Endothelial cell of umbilical vein (primary cell): ENCODE measurements at regions not wholly inside any gene's neighbourhood (a gene's known extent, or its start where the extent isn't known, plus 50 kb on each side); places are given as distances from the start of the nearest gene placed in this dataset.

Experiments
- BruUV-seq: library from RNA; stranded (reverse); fragments of 400-500 nt; replicated peaks from 2 replicates; lab custom pipeline; 2021; lab: Mats Ljungman, UMichigan
- CTCF ChIA-PET: fragments of 300-600, 350-600 bp; sonication (Branson Sonifier 250); formaldehyde crosslinking; loops from one replicate; lab custom pipeline; 2021; ENCODE audit warnings: antibody characterized with exemption, inconsistent platforms; lab: Charles Lee
- POLR2A ChIA-PET: fragments of 300-600, 350-600 bp; sonication (Branson Sonifier 250); formaldehyde crosslinking; loops from one replicate; lab custom pipeline; 2021; ENCODE audit warnings: antibody characterized with exemption, inconsistent platforms; lab: Charles Lee
- DNase-seq: peaks from one replicate; pipeline ENCODE4 v3.0.0-alpha.2; 2011; ENCODE audit warnings: low read depth, low spot score
- FAIRE-seq: peaks from 2 replicates; lab custom pipeline; 2011; peaks lifted over from hg19 to GRCh38; lab: Jason Lieb, UNC
- H2AFZ ChIP-seq: 2 replicates; pipeline ENCODE4 v1.6.0; 2012; ENCODE audit warnings: low read depth, low read length, control low read depth, inconsistent platforms
- H3K27ac ChIP-seq: 2 replicates; pipeline ENCODE4 v1.5.1; 2011; ENCODE audit warnings: low read depth, mild to moderate bottlenecking, control low read depth, low read length, moderate library complexity; ENCODE audit not compliant: insufficient read depth
- H3K27me3 ChIP-seq, 2 experiments: 2 replicates each; pipeline versions ENCODE4 v1.6.0 to v1.6.1; 2011; ENCODE audit warnings: low read length in 2 of 2, mixed read lengths in 1 of 2; ENCODE audit not compliant: control insufficient read depth in 2 of 2, insufficient read depth in 2 of 2
- H3K36me3 ChIP-seq, 2 experiments: 2 replicates in 1 of 2; 3 replicates in 1 of 2; pipeline ENCODE4 v1.5.1; 2011; ENCODE audit warnings: low read length in 2 of 2, mild to moderate bottlenecking in 1 of 2, moderate library complexity in 1 of 2; ENCODE audit not compliant: control insufficient read depth in 2 of 2, insufficient read depth in 2 of 2; ENCODE audit errors: extremely low read depth in 1 of 2
- H3K4me1 ChIP-seq: 3 replicates; pipeline ENCODE4 v1.5.1; 2011; ENCODE audit warnings: mild to moderate bottlenecking, low read length; ENCODE audit not compliant: control insufficient read depth, insufficient read depth; ENCODE audit errors: extremely low read depth
- H3K4me2 ChIP-seq: 2 replicates; pipeline ENCODE4 v1.6.1; 2011; ENCODE audit warnings: low read length, control low read depth, mixed read lengths; ENCODE audit not compliant: insufficient read depth
- H3K4me3 ChIP-seq, 3 experiments: fragments of 200-600 bp in 1 of 3; sonication (generic), shearing (Covaris generic) in 1 of 3; replicated peaks in 1 of 3; 2 replicates each; pipeline ENCODE4 v1.5.1; 2011 to 2016; ENCODE audit warnings: control low read depth in 3 of 3, low read length in 3 of 3, mild to moderate bottlenecking in 2 of 3, inconsistent platforms in 1 of 3, low read depth in 1 of 3, moderate library complexity in 1 of 3; ENCODE audit not compliant: insufficient read depth in 1 of 3
- H3K79me2 ChIP-seq: 2 replicates; pipeline ENCODE4 v1.6.0; 2012; ENCODE audit warnings: low read length, inconsistent platforms; ENCODE audit not compliant: control insufficient read depth, insufficient read depth
- H3K9ac ChIP-seq: replicated peaks from 2 replicates; pipeline ENCODE3; 2011; ENCODE audit warnings: low read length, control low read depth; ENCODE audit not compliant: insufficient read depth; ENCODE audit errors: extremely low read depth
- H3K9me1 ChIP-seq: replicated peaks from 3 replicates; pipeline ENCODE4 v1.6.0; 2011; ENCODE audit warnings: mild to moderate bottlenecking, low read length; ENCODE audit not compliant: control insufficient read depth, insufficient read depth; ENCODE audit errors: extremely low read depth
- H3K9me3 ChIP-seq: replicated peaks from 2 replicates; pipeline ENCODE4 v1.5.1; 2012; ENCODE audit warnings: low read length, inconsistent platforms; ENCODE audit not compliant: control insufficient read depth, insufficient read depth
- H4K20me1 ChIP-seq: replicated peaks from 2 replicates; pipeline ENCODE3; 2011; ENCODE audit warnings: mild to moderate bottlenecking, low read length; ENCODE audit not compliant: control insufficient read depth, insufficient read depth; ENCODE audit errors: extremely low read depth
- EZH2 ChIP-seq: IDR thresholded peaks from 2 replicates; pipeline ENCODE4 v1.6.1; 2012; ENCODE audit warnings: borderline replicate concordance, low read depth, mild to moderate bottlenecking, moderate library complexity, low read length, inconsistent platforms; ENCODE audit not compliant: severe bottlenecking
- FOS ChIP-seq: IDR thresholded peaks from 2 replicates; pipeline ENCODE4 v1.6.1; 2011; ENCODE audit warnings: mild to moderate bottlenecking, low read length, moderate library complexity, borderline replicate concordance; ENCODE audit not compliant: insufficient read depth
- GATA2 ChIP-seq: IDR thresholded peaks from 2 replicates; pipeline ENCODE4 v1.7.0; 2011; ENCODE audit warnings: low read depth, mild to moderate bottlenecking, moderate library complexity, mixed read lengths, low read length; ENCODE audit not compliant: insufficient read length, insufficient read depth
- JUN ChIP-seq: IDR thresholded peaks from 2 replicates; pipeline ENCODE4 v1.6.1; 2011; ENCODE audit warnings: borderline replicate concordance, low read depth; ENCODE audit not compliant: insufficient read length, insufficient read depth
- MAX ChIP-seq: IDR thresholded peaks from 2 replicates; pipeline ENCODE4 v1.6.1; 2011; ENCODE audit not compliant: insufficient read depth, insufficient read length
- MYC ChIP-seq: IDR thresholded peaks from one replicate; pipeline ENCODE4 v1.6.1; 2011; ENCODE audit warnings: mild to moderate bottlenecking, low read depth, low read length
- POLR2A ChIP-seq: IDR thresholded peaks from 2 replicates; pipeline ENCODE4 v1.6.1; 2012; ENCODE audit warnings: low read depth, mild to moderate bottlenecking, control low read depth, low read length
- POLR2AphosphoS5 ChIP-seq: IDR thresholded peaks from 2 replicates; pipeline ENCODE4 v1.6.1; 2012; ENCODE audit warnings: low read depth, mild to moderate bottlenecking, control low read depth, low read length, moderate library complexity; ENCODE audit not compliant: insufficient read depth
- dilution Hi-C: fragments of 300-500 bp; cut with MboI; formaldehyde crosslinking; loops from one replicate; pipeline ENCODE4 v1.15.0; 2019; ENCODE audit warnings: low sequenced_read_pairs; ENCODE audit not compliant: extremely low pct_ligation_motif_present
- intact Hi-C: fragments of 100-400 bp; cut with micrococcal nuclease; formaldehyde crosslinking; loops from one replicate; pipeline ENCODE4 v1.10.0; 2022
- TF ChIP-seq, protein P1 (sequence below), 2 donors: IDR thresholded peaks; 1 replicate in 1 of 2; 2 replicates in 1 of 2; pipeline ENCODE4 v1.5.1; 2011; ENCODE audit warnings: low read length in 2 of 2, mild to moderate bottlenecking in 2 of 2, moderate library complexity in 2 of 2, control low read depth in 1 of 2, inconsistent platforms in 1 of 2, low read depth in 1 of 2; ENCODE audit not compliant: insufficient read depth in 1 of 2; ENCODE audit errors: extremely low read depth in 1 of 2

DNA sequence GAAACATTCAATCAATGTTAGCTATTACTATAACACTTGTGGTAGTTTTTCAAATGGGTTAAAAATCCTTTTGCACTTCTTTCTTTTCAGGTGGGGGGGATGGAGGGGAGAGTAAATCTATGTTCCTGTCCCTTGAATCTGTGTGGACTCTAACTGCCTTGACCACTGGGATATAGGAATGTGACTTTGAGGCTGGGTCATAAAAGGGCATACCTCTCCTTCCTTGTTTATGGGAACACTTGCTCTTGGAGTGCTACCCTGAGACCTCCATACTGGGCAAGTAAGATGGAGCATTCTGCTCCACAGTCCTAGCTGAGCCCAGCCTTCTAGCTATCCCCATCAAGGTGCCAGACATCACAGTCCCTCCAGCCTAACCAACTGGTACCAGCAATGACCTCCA lies 89.3 kb upstream of the SIM2 start:
- Histone ChIP-seq H3K4me1 (peaks cover 3% of the 10 kb centered on the region), H3K27me3 (peaks cover 4 to 13% of the 10 kb centered on the region in 2 experiments), H3K4me2 (no peak overlapping the region), H3K9me3 (no peaks in the 10 kb centered on the region), H4K20me1 (no peaks in the 10 kb centered on the region), H3K79me2 (no peaks in the 10 kb centered on the region), H2AFZ (no peak overlapping the region), H3K4me3 (no peak overlapping the region), H3K9ac (no peak overlapping the region), H3K27ac (no peak overlapping the region), H3K36me3 (no peaks in the 10 kb centered on the region), H3K9me1 (no peaks in the 10 kb centered on the region)
- no peak for TF ChIP-seq FOS
- TF ChIP-seq GATA2 = no peak
- TF ChIP-seq JUN = no peak
- no peak for TF ChIP-seq EZH2
- TF ChIP-seq, protein P1, sequence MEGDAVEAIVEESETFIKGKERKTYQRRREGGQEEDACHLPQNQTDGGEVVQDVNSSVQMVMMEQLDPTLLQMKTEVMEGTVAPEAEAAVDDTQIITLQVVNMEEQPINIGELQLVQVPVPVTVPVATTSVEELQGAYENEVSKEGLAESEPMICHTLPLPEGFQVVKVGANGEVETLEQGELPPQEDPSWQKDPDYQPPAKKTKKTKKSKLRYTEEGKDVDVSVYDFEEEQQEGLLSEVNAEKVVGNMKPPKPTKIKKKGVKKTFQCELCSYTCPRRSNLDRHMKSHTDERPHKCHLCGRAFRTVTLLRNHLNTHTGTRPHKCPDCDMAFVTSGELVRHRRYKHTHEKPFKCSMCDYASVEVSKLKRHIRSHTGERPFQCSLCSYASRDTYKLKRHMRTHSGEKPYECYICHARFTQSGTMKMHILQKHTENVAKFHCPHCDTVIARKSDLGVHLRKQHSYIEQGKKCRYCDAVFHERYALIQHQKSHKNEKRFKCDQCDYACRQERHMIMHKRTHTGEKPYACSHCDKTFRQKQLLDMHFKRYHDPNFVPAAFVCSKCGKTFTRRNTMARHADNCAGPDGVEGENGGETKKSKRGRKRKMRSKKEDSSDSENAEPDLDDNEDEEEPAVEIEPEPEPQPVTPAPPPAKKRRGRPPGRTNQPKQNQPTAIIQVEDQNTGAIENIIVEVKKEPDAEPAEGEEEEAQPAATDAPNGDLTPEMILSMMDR (IDR thresholded peaks at IDR 0.05; ENCODE audit: extremely low read depth in 1 of 2, insufficient read depth in 1 of 2, low read depth in 1 of 2, low read length in 2 of 2) = no peak
- no peak for TF ChIP-seq MAX
- no peak for TF ChIP-seq POLR2AphosphoS5
- no peak for TF ChIP-seq MYC
- no peak for TF ChIP-seq POLR2A
- ChIA-PET POLR2A (no interaction called here), CTCF (interaction anchor here (1.0 to 5.7 kb wide), 3 partner anchors 11 to 308 kb away, joined by 5 to 48 read pairs (median 5); no protein-coding TSS in a partner anchor)
- dilution Hi-C loops = no loop called here
- no peak for DNase-seq
- intact Hi-C loops = no loop called here
- BruUV-seq = no TSS peak
- no peak for FAIRE-seq
